ENCODE measurements at regions not wholly inside any gene's neighbourhood (a gene's known extent, or its start where the extent isn't known, plus 50 kb on each side); places are given as distances from the start of the nearest gene placed in this dataset.

- TF ChIP-seq NANOG (IDR thresholded peaks at IDR 0.05; ENCODE audit: insufficient read depth, low read depth, low read length, poor library complexity, severe bottlenecking) (no peak), BACH1 (IDR thresholded peaks at IDR 0.05; ENCODE audit: low read length) (no peak), CHD1 (IDR thresholded peaks at IDR 0.05; ENCODE audit: low read depth, low read length) (no peak), TAF7 (optimal IDR thresholded peaks at IDR 0.05; ENCODE audit: borderline replicate concordance, low read depth, low read length) (no peak), HDAC6 (IDR thresholded peaks at IDR 0.05; ENCODE audit: low read depth, low read length) (no peak), ATF2 (IDR thresholded peaks at IDR 0.05; ENCODE audit: low read length) (no peak), FOSL1 (IDR thresholded peaks at IDR 0.05; ENCODE audit: insufficient read depth, low read depth, low read length) (no peak)
These were observed 356.3 kb upstream of the TNRC6C start (continued) for GRCh38 chr17:77602062-77602746.
